Retinal pigment epithelial cell (primary cell): ENCODE measurements at regions not wholly inside any gene's neighbourhood (a gene's known extent, or its start where the extent isn't known, plus 50 kb on each side); places are given as distances from the start of the nearest gene placed in this dataset.

ENCODE experiments used
- DNase-seq: peaks from one replicate; pipeline ENCODE4 v3.0.0-alpha.2; 2010; ENCODE audit warnings: low read depth
- H3K4me3 ChIP-seq: 2 replicates; pipeline ENCODE4 v1.5.1; 2011; ENCODE audit warnings: mild to moderate bottlenecking, low read length, control low read depth, moderate library complexity
- CTCF ChIP-seq: conservative IDR thresholded peaks from 2 replicates; pipeline ENCODE4 v1.5.1; 2011; ENCODE audit warnings: low read depth, low read length, control low read depth, inconsistent platforms

GRCh38 chr16:51039638-51040331 is 111.3 kb downstream of the SALL1 start:
- no peak for DNase-seq
- no peak overlapping the region for H3K4me3 ChIP-seq
- no peak for TF ChIP-seq CTCF

DNA sequence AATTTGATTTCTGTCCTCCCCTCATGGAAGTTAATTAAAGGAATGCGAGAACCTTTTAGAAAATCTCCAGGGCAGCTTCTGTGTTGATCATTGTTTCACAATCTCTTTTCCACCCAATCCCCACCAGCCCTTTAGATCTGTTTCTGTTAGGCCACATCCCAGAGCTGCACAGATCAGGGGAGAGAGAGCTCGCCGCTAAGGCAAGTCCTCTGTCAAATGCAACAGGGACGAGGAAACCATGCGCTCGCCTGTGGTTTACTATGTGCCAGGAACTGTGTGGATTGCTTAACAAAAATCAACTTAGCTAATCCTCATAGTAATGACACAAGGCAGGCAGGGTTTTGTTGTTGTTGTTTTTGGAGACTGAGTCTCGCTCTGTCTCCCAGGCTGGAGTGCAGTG is 115.4 kb downstream of the SALL1 start:
- H3K4me3 ChIP-seq, result no peak overlapping the region
- no peak for TF ChIP-seq CTCF

DNA sequence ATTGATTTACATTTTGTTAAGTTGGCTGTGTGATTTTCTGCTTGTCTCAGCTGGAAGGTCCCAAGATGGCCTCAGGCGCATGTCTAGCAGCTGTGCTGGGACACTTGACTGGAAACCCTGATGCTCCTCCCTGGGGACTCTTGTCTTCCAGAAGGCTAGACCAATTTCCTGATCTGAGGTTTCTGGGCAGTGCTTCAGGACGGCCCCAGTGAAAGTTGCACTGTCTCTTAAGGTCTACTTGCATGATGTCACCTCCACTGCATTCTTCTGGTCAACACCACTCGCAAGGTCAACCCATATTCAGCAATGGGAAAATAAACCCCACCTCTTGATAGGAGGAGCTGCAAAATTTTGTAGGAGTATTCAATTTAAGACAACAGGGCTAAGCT is 116.0 kb downstream of the SALL1 start:
- DNase-seq, result no peak
- no peak for TF ChIP-seq CTCF
- H3K4me3 ChIP-seq, result no peak overlapping the region

More for the DNA sequence above, 115.4 kb downstream of the SALL1 start:
- no peak for DNase-seq

GRCh38 chr16:51034481-51035109 is 116.5 kb downstream of the SALL1 start:
- no peak for DNase-seq
- no peak for TF ChIP-seq CTCF
- no peak overlapping the region for H3K4me3 ChIP-seq

DNA sequence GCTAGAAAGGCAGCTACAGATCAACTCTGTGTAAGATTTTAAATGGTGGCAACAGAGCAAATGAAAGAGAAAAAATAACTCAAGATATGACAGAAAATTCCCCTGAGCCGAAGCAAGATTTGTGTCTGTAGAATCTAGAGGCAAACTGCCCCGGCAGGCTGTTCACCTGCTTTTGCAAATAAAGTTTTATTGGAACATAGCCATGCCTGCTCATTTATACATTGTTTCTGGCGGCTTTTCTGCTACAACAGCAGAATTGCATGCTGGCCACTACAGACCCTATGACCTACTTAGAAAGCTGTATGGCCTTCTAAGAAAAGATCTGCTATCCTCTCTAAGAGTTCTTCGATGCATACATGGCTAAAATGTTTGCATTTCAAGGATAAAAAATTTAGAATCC is 119.5 kb downstream of the SALL1 start:
- no peak for DNase-seq
- H3K4me3 ChIP-seq, result no peak overlapping the region
- TF ChIP-seq CTCF, result no peak

- no peak overlapping the region for H3K4me3 ChIP-seq
- no peak for TF ChIP-seq CTCF
- no peak for DNase-seq
These were observed 120.6 kb downstream of the SALL1 start for GRCh38 chr16:51030516-51030915.
